Upper lobe of left lung (tissue), 4 donors: ENCODE measurements at regions not wholly inside any gene's neighbourhood (a gene's known extent, or its start where the extent isn't known, plus 50 kb on each side); places are given as distances from the start of the nearest gene placed in this dataset.

Experiments
- POLR2A ChIP-seq, 4 donors: fragments of 450-650 bp; IDR thresholded peaks; one replicate each; pipeline ENCODE4 v1.5.1; 2016 to 2017; ENCODE audit warnings: antibody characterized with exemption in 4 of 4, mild to moderate bottlenecking in 2 of 4
- POLR2AphosphoS5 ChIP-seq, 2 donors: sonication (generic); formaldehyde crosslinking; IDR thresholded peaks; one replicate each; pipeline ENCODE4 v1.5.1; 2017; ENCODE audit warnings: antibody characterized with exemption in 2 of 2
- TF ChIP-seq, protein P1 (sequence below), 6 experiments: fragments of 450-650 bp in 4 of 6; fragments of 200-600 bp in 2 of 6; sonication (generic) in 2 of 6; IDR thresholded peaks; one replicate each; pipeline ENCODE4 v1.5.1; 2016 to 2019; ENCODE audit warnings: antibody characterized with exemption in 6 of 6

- TF ChIP-seq, protein P1, sequence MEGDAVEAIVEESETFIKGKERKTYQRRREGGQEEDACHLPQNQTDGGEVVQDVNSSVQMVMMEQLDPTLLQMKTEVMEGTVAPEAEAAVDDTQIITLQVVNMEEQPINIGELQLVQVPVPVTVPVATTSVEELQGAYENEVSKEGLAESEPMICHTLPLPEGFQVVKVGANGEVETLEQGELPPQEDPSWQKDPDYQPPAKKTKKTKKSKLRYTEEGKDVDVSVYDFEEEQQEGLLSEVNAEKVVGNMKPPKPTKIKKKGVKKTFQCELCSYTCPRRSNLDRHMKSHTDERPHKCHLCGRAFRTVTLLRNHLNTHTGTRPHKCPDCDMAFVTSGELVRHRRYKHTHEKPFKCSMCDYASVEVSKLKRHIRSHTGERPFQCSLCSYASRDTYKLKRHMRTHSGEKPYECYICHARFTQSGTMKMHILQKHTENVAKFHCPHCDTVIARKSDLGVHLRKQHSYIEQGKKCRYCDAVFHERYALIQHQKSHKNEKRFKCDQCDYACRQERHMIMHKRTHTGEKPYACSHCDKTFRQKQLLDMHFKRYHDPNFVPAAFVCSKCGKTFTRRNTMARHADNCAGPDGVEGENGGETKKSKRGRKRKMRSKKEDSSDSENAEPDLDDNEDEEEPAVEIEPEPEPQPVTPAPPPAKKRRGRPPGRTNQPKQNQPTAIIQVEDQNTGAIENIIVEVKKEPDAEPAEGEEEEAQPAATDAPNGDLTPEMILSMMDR (IDR thresholded peaks at IDR 0.05): no peak
- TF ChIP-seq POLR2A (IDR thresholded peaks at IDR 0.05): no peak
- no peak for TF ChIP-seq POLR2AphosphoS5 (IDR thresholded peaks at IDR 0.05)
These were observed 601.3 kb downstream of the ETS1 start for GRCh38 chr11:127986073-127986472.
